ENCODE measurements at regions not wholly inside any gene's neighbourhood (a gene's known extent, or its start where the extent isn't known, plus 50 kb on each side); places are given as distances from the start of the nearest gene placed in this dataset.

DNA sequence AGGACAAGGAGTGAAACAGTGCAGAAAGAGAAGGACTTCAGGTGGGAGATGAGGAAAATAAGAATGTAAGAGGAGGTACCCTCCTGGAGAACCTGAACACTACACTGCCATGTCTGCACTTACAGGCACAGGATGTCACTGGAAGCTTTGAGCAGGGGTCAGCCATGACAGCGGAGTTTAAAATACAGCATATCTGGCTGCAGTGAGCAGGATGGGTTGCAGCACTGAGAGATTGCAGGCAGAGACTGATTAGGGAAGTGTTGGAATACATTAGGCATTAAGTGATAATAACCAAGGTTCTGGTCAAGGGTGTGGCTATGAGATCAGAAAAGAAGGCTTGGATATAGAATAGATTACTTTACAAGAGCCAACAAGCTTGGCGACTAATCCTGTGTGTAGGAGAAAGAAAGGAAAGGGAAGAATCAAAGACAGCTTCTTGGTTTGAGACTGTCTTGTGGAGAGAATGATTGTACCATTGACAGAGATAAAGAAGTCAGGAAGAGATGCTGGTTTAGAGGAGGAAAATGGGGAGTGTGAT is 171.1 kb upstream of the RBMS1 start:
- H3K4me3 ChIP-seq (ENCODE audit: control insufficient read depth, low read depth, low read length): no peak overlapping the region
- DNase-seq (ENCODE audit: low read depth): no peak
- TF ChIP-seq, protein P1, sequence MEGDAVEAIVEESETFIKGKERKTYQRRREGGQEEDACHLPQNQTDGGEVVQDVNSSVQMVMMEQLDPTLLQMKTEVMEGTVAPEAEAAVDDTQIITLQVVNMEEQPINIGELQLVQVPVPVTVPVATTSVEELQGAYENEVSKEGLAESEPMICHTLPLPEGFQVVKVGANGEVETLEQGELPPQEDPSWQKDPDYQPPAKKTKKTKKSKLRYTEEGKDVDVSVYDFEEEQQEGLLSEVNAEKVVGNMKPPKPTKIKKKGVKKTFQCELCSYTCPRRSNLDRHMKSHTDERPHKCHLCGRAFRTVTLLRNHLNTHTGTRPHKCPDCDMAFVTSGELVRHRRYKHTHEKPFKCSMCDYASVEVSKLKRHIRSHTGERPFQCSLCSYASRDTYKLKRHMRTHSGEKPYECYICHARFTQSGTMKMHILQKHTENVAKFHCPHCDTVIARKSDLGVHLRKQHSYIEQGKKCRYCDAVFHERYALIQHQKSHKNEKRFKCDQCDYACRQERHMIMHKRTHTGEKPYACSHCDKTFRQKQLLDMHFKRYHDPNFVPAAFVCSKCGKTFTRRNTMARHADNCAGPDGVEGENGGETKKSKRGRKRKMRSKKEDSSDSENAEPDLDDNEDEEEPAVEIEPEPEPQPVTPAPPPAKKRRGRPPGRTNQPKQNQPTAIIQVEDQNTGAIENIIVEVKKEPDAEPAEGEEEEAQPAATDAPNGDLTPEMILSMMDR (IDR thresholded peaks at IDR 0.05; ENCODE audit: control insufficient read depth, insufficient read depth, low read depth, low read length, missing control alignments): no peak

DNA sequence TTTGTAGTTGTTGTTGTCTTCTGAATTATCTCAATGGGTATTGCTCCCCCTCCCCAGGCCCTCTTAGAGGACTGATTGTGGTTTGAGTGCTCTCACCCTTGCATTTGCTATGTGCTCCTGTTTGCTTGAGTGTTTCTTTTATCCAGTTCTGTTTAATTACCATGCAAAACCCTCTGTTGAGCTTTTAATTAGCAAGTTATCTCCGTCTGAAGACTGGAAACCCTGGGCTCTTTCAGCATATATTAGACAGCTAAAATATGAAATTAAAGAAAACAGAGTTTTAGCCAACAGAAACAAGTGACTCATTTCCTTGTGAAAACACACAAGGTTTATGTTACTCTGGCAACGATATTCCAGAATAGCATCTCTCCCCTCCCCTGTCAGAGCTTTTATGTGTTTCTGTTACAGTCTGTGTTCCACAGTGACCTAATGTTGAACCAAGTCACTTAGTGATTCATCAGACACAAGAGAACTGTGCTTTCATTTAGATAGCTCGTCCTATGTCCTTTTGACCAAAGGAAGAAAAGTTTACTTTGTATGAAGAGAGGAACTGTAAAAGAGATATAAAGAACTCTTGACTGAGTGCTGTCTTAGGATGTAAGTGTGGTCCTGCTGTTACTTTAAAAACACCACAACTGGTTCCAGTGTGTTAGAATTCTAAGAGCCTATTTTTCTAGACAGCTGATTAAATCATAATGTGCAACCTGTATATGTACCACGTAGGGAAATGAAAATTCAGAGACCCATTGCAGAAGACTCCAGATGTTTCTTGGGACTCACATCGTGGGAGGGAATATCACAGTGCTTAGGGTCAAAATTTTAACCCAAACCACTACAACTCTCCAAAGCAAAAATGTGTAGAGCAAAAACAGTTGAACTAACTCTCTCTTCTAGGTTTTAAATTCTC is 172.8 kb upstream of the RBMS1 start:
- TF ChIP-seq, protein P1 (IDR thresholded peaks at IDR 0.05; ENCODE audit: control insufficient read depth, insufficient read depth, low read depth, low read length, missing control alignments): no peak
- peak; percentile 94 for DNase-seq (ENCODE audit: low read depth)
- peak overlapping the region; percentile 10 for H3K4me3 ChIP-seq (ENCODE audit: control insufficient read depth, low read depth, low read length)

DNA sequence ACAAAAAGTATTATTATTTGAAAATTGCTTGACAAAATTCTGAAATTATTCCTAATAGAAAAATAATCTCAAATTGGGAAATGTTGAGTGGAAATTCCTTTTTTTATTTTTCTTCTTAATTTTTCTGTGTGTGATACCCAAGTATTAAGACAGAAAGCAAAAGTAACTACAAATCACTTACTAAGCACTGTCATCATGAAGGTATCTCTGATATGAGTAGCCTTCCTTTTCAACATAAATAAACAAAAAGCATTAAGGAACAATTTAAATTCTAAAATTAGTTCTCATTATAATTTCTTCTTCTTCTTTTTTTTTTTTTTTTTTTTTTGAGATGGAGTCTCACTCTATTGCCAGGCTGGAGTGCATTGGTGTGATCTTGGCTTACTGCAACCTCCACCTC is 174.2 kb upstream of the RBMS1 start:
- no peak for DNase-seq (ENCODE audit: low read depth)
- H3K4me3 ChIP-seq (ENCODE audit: control insufficient read depth, low read depth, low read length): no peak overlapping the region
- TF ChIP-seq, protein P1 (IDR thresholded peaks at IDR 0.05; ENCODE audit: control insufficient read depth, insufficient read depth, low read depth, low read length, missing control alignments): no peak

DNA sequence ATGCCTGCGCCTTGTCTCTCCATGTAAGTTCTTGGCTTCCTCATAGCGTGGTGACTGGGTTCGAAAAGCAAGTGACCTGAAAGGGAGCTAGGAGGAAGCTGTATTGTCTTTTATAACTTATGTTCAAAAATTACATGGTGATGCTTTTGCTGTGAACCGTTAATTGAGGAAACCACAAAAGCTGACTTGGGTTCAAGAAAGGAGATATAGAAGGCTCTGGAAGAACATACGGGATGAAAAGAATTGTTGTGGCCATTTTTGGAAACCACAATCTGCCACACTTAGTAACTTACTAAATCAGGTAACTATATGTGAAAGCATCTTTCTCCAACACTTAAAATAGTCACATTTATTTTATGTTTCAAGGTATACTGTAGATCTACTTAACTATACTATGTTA is 177.0 kb upstream of the RBMS1 start:
- H3K4me3 ChIP-seq (ENCODE audit: control insufficient read depth, low read depth, low read length): no peak overlapping the region
- DNase-seq (ENCODE audit: low read depth): no peak
- TF ChIP-seq, protein P1 (IDR thresholded peaks at IDR 0.05; ENCODE audit: control insufficient read depth, insufficient read depth, low read depth, low read length, missing control alignments): no peak

DNA sequence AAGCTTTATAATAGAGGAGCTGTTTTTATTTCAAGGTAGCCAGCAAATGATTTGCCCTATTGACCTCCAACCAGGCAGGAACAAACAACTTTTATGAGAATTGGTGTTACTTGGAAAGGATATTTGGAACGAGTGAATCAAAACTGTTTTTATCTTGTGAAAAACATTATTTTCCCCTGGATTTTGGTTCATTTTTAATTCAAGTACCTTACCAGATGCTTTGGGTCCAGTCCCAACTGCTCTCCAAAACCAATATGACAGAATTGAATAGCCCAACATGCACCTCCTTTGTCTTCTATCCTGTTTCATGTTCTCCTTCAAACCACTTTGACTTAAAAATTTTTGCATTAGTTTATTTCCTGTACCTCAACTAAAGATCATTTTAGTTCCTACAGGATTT is 178.6 kb upstream of the RBMS1 start:
- H3K4me3 ChIP-seq (ENCODE audit: control insufficient read depth, low read depth, low read length): no peak overlapping the region
- DNase-seq (ENCODE audit: low read depth): no peak
- TF ChIP-seq, protein P1 (IDR thresholded peaks at IDR 0.05; ENCODE audit: control insufficient read depth, insufficient read depth, low read depth, low read length, missing control alignments): no peak

DNA sequence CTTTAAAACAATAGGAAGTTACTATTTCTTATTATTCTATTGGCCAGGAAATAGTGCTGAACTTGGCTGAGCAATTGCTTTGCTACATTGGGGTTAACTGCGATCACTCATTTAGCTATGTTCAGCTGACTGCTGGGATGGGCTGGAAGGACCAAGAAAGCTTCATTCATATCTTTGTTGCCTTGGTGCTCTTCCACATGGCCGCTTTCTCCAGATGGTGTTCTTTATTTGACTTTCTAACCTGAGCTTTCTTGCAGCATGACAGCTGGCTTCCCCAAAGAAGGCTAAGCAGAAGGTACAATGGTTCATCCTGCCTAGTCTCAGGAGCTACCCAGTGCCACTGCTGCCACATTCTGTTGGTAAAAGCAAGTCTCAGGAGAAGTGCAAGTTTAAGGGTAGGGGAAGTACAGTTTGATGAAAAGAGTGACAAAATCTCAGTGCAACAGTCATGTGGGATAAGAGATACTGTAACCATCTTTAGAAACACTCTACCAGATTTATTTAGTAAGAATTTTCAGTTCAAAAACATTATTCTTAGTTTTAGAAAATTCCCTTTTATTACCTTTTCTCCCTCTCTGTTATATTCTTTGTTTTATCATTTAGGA is 180.6 kb upstream of the RBMS1 start:
- TF ChIP-seq, protein P1 (IDR thresholded peaks at IDR 0.05; ENCODE audit: control insufficient read depth, insufficient read depth, low read depth, low read length, missing control alignments): no peak
- DNase-seq (ENCODE audit: low read depth): no peak
- no peak overlapping the region for H3K4me3 ChIP-seq (ENCODE audit: control insufficient read depth, low read depth, low read length)

All from AG09309 (cell line).